K562 (cell line): ENCODE measurements at regions not wholly inside any gene's neighbourhood (a gene's known extent, or its start where the extent isn't known, plus 50 kb on each side); places are given as distances from the start of the nearest gene placed in this dataset.

ENCODE experiments used
- ATAC-seq: fragments of 200-7000 bp; cut with Tn5 transposase; 3 replicates; pipeline ENCODE4 v1.9.1; 2020; ENCODE audit warnings: moderate library complexity
- BruUV-seq: library from RNA; stranded (reverse); fragments of 400-500 nt; replicated peaks from 2 replicates; lab custom pipeline; 2021; lab: Mats Ljungman, UMichigan
- CTCF ChIA-PET: fragments of 300-600 bp; formaldehyde crosslinking; extraction: SDS; loops from one replicate; lab custom pipeline; 2021; ENCODE audit warnings: low intra/inter-chr PET ratio; lab: Yijun Ruan, JAX
- POLR2A ChIA-PET: fragments of 300-600, 350-650 bp; sonication (Branson Sonifier 250); formaldehyde crosslinking; extraction: SDS; loops from one replicate; lab custom pipeline; 2021; ENCODE audit warnings: antibody characterized with exemption, inconsistent platforms; lab: Yijun Ruan, JAX
- DNase-seq, 4 experiments: peaks; one replicate each; pipeline versions ENCODE4 v3.0.0 to v3.0.0-alpha.2; 2011 to 2018; ENCODE audit warnings: low spot score in 3 of 4, mixed read lengths in 3 of 4; ENCODE audit errors: extremely low read depth in 1 of 4
- FAIRE-seq: peaks from 2 replicates; lab custom pipeline; 2011; peaks lifted over from hg19 to GRCh38; lab: Jason Lieb, UNC
- H2AFZ ChIP-seq: 2 replicates; pipeline ENCODE4 v1.6.0; 2011; ENCODE audit warnings: low read depth, low read length, control low read depth, inconsistent platforms
- H3K27ac ChIP-seq: fragments of 200-600 bp; 3 replicates; pipeline ENCODE4 v1.8.0; 2011; ENCODE audit warnings: low read depth, mild to moderate bottlenecking, control low read depth, inconsistent platforms, low read length, moderate library complexity, mixed read lengths; ENCODE audit errors: extremely low read depth
- H3K27me3 ChIP-seq, 2 experiments: fragments of 300-600 bp in 1 of 2; 2 replicates in 1 of 2; 3 replicates in 1 of 2; pipeline versions ENCODE4 v1.6.0 to v1.8.0; 2011; ENCODE audit warnings: inconsistent platforms in 2 of 2, low read length in 2 of 2, mild to moderate bottlenecking in 1 of 2, mixed read lengths in 1 of 2, moderate library complexity in 1 of 2; ENCODE audit not compliant: control insufficient read depth in 2 of 2, insufficient read depth in 2 of 2
- H3K36me3 ChIP-seq: fragments of 300-600 bp; 3 replicates; pipeline ENCODE4 v1.8.0; 2011; ENCODE audit warnings: mild to moderate bottlenecking, low read length, inconsistent platforms; ENCODE audit not compliant: control insufficient read depth, insufficient read depth
- H3K4me1 ChIP-seq, 2 experiments: fragments of 200-600 bp in 1 of 2; replicated peaks in 1 of 2; 2 replicates in 1 of 2; 3 replicates in 1 of 2; pipeline versions ENCODE4 v1.5.1 to v1.8.0; 2011; ENCODE audit warnings: inconsistent platforms in 2 of 2, low read length in 2 of 2, mild to moderate bottlenecking in 1 of 2, mixed read lengths in 1 of 2, moderate library complexity in 1 of 2; ENCODE audit not compliant: control insufficient read depth in 2 of 2, insufficient read depth in 2 of 2
- H3K4me2 ChIP-seq: 2 replicates; pipeline ENCODE4 v1.6.1; 2011; ENCODE audit warnings: low read length, control low read depth, inconsistent platforms, mixed read lengths; ENCODE audit not compliant: insufficient read depth
- H3K4me3 ChIP-seq: fragments of 200-600 bp; sonication (generic), shearing (Covaris generic); 2 replicates; pipeline ENCODE4 v1.5.1; 2016; ENCODE audit warnings: control low read depth, inconsistent platforms
- H3K79me2 ChIP-seq: fragments of 200-600 bp; 3 replicates; pipeline ENCODE4 v1.8.0; 2011; ENCODE audit warnings: low read length, inconsistent platforms; ENCODE audit not compliant: control insufficient read depth, insufficient read depth
- H3K9ac ChIP-seq, 2 experiments: 2 replicates each; pipeline versions ENCODE4 v1.6.0 to v1.6.1; 2011; ENCODE audit warnings: low read depth in 2 of 2, low read length in 2 of 2, control low read depth in 1 of 2, inconsistent platforms in 1 of 2, mild to moderate bottlenecking in 1 of 2, mixed read lengths in 1 of 2; ENCODE audit not compliant: insufficient read depth in 1 of 2
- H3K9me1 ChIP-seq: one replicate; pipeline ENCODE4 v1.6.0; 2011; ENCODE audit warnings: inconsistent platforms, mild to moderate bottlenecking, low read length, moderate library complexity; ENCODE audit not compliant: control insufficient read depth, insufficient read depth
- H3K9me3 ChIP-seq: replicated peaks from 2 replicates; pipeline ENCODE4 v1.5.1; 2011; ENCODE audit warnings: low read depth, low read length, inconsistent platforms; ENCODE audit not compliant: control insufficient read depth, insufficient read depth
- H4K20me1 ChIP-seq: replicated peaks from 2 replicates; pipeline ENCODE4 v1.6.1; 2011; ENCODE audit warnings: low read length, inconsistent platforms, mixed read lengths; ENCODE audit not compliant: control insufficient read depth, insufficient read depth
- KHSRP ChIP-seq: fragments of 450-650 bp; IDR thresholded peaks from 2 replicates; pipeline ENCODE4 v1.6.1; 2017
- OTX1 ChIP-seq: fragments of 450-650 bp; formaldehyde crosslinking; IDR thresholded peaks from 2 replicates; pipeline ENCODE4 v1.4.0; 2022; ENCODE audit warnings: mild to moderate bottlenecking
- POLR2AphosphoS2 ChIP-seq: IDR thresholded peaks from 2 replicates; pipeline ENCODE4 v1.6.1; 2012; ENCODE audit warnings: low read length, improper control_type of control experiment
- WGBS: fragments of 100-300 bp; shearing (Covaris generic); methylation state at CpG from one replicate; pipeline ENCODE4 v1.1.6; 2016; ENCODE audit warnings: low coverage, mixed read lengths; ENCODE audit not compliant: insufficient coverage; ENCODE audit errors: missing lambda C conversion rate; 5-methylcytosine and 5-hydroxymethylcytosine counted together
- in situ Hi-C: fragments of 300-500 bp; cut with MboI; formaldehyde crosslinking; loops from 4 replicates; pipeline ENCODE4 v1.15.0; 2018; ENCODE audit warnings: inconsistent platforms, mixed read lengths
- intact Hi-C: fragments of 100-400 bp; cut with micrococcal nuclease; formaldehyde crosslinking; loops from 2 replicates; pipeline ENCODE4 v1.14.2; 2022
- TF ChIP-seq, protein P1 (sequence below): sonication (generic); formaldehyde crosslinking; IDR thresholded peaks from 2 replicates; pipeline ENCODE4 v1.9.0; 2022; ENCODE audit warnings: mild to moderate bottlenecking, missing genetic modification reagents
- TF ChIP-seq, protein P2 (sequence below): fragments of 450-650 bp; formaldehyde crosslinking; IDR thresholded peaks from 2 replicates; pipeline ENCODE4 v1.4.0; 2020; ENCODE audit warnings: mild to moderate bottlenecking, moderate library complexity
- TF ChIP-seq, protein P3 (sequence below): fragments of 450-650 bp; IDR thresholded peaks from 2 replicates; pipeline ENCODE4 v1.6.1; 2016; ENCODE audit warnings: mild to moderate bottlenecking

DNA sequence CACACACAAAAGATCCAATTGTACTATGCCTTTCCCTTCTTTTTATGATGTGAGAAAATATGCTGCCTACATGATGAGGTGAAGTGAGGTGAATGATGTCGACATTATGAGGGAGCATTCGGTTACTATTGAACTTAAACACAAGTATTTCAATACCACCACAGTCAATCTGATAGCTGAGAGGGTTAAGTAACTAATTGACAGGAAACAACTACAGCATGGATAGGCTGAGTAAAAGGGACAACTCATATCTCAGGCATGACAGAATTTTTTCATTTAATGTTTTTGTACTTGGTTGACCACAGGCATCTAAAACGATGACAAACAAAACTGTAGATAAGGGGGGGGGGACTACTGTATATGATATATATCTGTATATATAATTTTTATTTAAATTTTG, 488.9 kb downstream of the SH2D4B start:
- Histone ChIP-seq H3K4me2 (no peak overlapping the region), H3K9me1 (no peaks in the 10 kb centered on the region), H3K4me3 (no peak overlapping the region), H2AFZ (no peak overlapping the region), H3K27me3 (no peaks in the 10 kb centered on the region), H4K20me1 (no peaks in the 10 kb centered on the region), H3K36me3 (no peaks in the 10 kb centered on the region), H3K9me3 (no peaks in the 10 kb centered on the region), H3K79me2 (no peaks in the 10 kb centered on the region), H3K4me1 (no peaks in the 10 kb centered on the region), H3K9ac (no peak overlapping the region), H3K27ac (no peak overlapping the region)
- intact Hi-C loops = no loop called here
- WGBS = 3% methylated on average over 3 of the region's 3 CpGs
- no peak for DNase-seq
- FAIRE-seq = no peak
- ATAC-seq = no peak
- TF ChIP-seq, protein P1, sequence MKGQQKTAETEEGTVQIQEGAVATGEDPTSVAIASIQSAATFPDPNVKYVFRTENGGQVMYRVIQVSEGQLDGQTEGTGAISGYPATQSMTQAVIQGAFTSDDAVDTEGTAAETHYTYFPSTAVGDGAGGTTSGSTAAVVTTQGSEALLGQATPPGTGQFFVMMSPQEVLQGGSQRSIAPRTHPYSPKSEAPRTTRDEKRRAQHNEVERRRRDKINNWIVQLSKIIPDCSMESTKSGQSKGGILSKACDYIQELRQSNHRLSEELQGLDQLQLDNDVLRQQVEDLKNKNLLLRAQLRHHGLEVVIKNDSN (CRISPR knock-in tag) = no peak
- TF ChIP-seq, protein P2, sequence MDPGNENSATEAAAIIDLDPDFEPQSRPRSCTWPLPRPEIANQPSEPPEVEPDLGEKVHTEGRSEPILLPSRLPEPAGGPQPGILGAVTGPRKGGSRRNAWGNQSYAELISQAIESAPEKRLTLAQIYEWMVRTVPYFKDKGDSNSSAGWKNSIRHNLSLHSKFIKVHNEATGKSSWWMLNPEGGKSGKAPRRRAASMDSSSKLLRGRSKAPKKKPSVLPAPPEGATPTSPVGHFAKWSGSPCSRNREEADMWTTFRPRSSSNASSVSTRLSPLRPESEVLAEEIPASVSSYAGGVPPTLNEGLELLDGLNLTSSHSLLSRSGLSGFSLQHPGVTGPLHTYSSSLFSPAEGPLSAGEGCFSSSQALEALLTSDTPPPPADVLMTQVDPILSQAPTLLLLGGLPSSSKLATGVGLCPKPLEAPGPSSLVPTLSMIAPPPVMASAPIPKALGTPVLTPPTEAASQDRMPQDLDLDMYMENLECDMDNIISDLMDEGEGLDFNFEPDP (CRISPR knock-in tag) = no peak
- no peak for TF ChIP-seq POLR2AphosphoS2
- TF ChIP-seq KHSRP = no peak
- TF ChIP-seq OTX1 (CRISPR knock-in tag) = no peak
- TF ChIP-seq, protein P3, sequence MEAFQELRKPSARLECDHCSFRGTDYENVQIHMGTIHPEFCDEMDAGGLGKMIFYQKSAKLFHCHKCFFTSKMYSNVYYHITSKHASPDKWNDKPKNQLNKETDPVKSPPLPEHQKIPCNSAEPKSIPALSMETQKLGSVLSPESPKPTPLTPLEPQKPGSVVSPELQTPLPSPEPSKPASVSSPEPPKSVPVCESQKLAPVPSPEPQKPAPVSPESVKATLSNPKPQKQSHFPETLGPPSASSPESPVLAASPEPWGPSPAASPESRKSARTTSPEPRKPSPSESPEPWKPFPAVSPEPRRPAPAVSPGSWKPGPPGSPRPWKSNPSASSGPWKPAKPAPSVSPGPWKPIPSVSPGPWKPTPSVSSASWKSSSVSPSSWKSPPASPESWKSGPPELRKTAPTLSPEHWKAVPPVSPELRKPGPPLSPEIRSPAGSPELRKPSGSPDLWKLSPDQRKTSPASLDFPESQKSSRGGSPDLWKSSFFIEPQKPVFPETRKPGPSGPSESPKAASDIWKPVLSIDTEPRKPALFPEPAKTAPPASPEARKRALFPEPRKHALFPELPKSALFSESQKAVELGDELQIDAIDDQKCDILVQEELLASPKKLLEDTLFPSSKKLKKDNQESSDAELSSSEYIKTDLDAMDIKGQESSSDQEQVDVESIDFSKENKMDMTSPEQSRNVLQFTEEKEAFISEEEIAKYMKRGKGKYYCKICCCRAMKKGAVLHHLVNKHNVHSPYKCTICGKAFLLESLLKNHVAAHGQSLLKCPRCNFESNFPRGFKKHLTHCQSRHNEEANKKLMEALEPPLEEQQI = no peak
- ChIA-PET CTCF (no interaction called here), POLR2A (interaction anchor here (0.7 kb wide), 1 partner anchor 75 kb away, joined by 3 read pairs; no protein-coding TSS in a partner anchor)
- BruUV-seq = no TSS peak
- in situ Hi-C loops = no loop called here
